NCI-H748 (cell line): ENCODE measurements at regions not wholly inside any gene's neighbourhood (a gene's known extent, or its start where the extent isn't known, plus 50 kb on each side); places are given as distances from the start of the nearest gene placed in this dataset.
A peak's percentile ranks its signal among the peaks of the same experiment; 100 is the strongest.

ENCODE experiments used
- DNase-seq: peaks from one replicate; lab custom pipeline; 2025; ENCODE audit not compliant: unreplicated experiment; lab: John Stamatoyannopoulos, UW

GRCh38 chr14:55500219-55500701 is 59.8 kb upstream of the TBPL2 start:
- peak; percentile 94 for DNase-seq

- DNase-seq = no peak
Observed at GRCh38 chr14:55500708-55501107, 60.3 kb upstream of the TBPL2 start.

GRCh38 chr14:55502746-55503284 is 62.4 kb upstream of the TBPL2 start:
- no peak for DNase-seq

GRCh38 chr14:55505846-55506245 is 65.4 kb upstream of the TBPL2 start:
- DNase-seq = no peak

GRCh38 chr14:55508676-55509075 is 68.3 kb upstream of the TBPL2 start:
- DNase-seq = no peak

- no peak for DNase-seq
Observed at GRCh38 chr14:55512421-55512820, 67.6 kb upstream of the KTN1 start.

- DNase-seq = no peak
Observed at GRCh38 chr14:55513491-55513890, 66.5 kb upstream of the KTN1 start.

GRCh38 chr14:55514819-55515490 is 65.1 kb upstream of the KTN1 start:
- no peak for DNase-seq

- no peak for DNase-seq
Observed at GRCh38 chr14:55516776-55517175, 63.2 kb upstream of the KTN1 start.

- no peak for DNase-seq
Observed at GRCh38 chr14:55518391-55518790, 61.6 kb upstream of the KTN1 start.

- DNase-seq = no peak
Observed at GRCh38 chr14:55519473-55520080, 60.4 kb upstream of the KTN1 start.

- no peak for DNase-seq
Observed at GRCh38 chr14:55523321-55523720, 56.7 kb upstream of the KTN1 start.
